Upper lobe of right lung (tissue), 1 donor: ENCODE measurements at regions not wholly inside any gene's neighbourhood (a gene's known extent, or its start where the extent isn't known, plus 50 kb on each side); places are given as distances from the start of the nearest gene placed in this dataset.

Experiments used
- ATAC-seq: fragments of 200-7000 bp; cut with Tn5 transposase; one replicate; pipeline ENCODE4 v1.9.1; 2020; ENCODE audit warnings: mild to moderate bottlenecking, moderate library complexity
- DNase-seq: peaks from one replicate; pipeline ENCODE4 v3.0.0-alpha.2; 2020
- H3K27ac ChIP-seq: fragments of 200-600 bp; one replicate; pipeline ENCODE4 v1.8.0; 2022
- H3K27me3 ChIP-seq: fragments of 200-600 bp; one replicate; pipeline ENCODE4 v1.8.0; 2022; ENCODE audit warnings: mild to moderate bottlenecking
- H3K36me3 ChIP-seq: fragments of 200-600 bp; one replicate; pipeline ENCODE4 v1.8.0; 2022
- H3K4me1 ChIP-seq: fragments of 200-600 bp; one replicate; pipeline ENCODE4 v1.8.0; 2022
- H3K4me3 ChIP-seq: fragments of 200-600 bp; one replicate; pipeline ENCODE4 v1.8.0; 2022; ENCODE audit warnings: mild to moderate bottlenecking
- H3K9me3 ChIP-seq: fragments of 200-600 bp; one replicate; pipeline ENCODE4 v1.8.0; 2022
- intact Hi-C: fragments of 100-400 bp; cut with DNase I; formaldehyde crosslinking; loops from one replicate; pipeline ENCODE4 v1.11.0; 2022
- TF ChIP-seq, protein P1 (sequence below): fragments of 200-600 bp; IDR thresholded peaks from one replicate; pipeline ENCODE4 v1.8.0; 2022; ENCODE audit warnings: antibody characterized with exemption
- donor health status: DM: no; HTN: yes; CAD: no; lungs with severe emphysema.

DNA sequence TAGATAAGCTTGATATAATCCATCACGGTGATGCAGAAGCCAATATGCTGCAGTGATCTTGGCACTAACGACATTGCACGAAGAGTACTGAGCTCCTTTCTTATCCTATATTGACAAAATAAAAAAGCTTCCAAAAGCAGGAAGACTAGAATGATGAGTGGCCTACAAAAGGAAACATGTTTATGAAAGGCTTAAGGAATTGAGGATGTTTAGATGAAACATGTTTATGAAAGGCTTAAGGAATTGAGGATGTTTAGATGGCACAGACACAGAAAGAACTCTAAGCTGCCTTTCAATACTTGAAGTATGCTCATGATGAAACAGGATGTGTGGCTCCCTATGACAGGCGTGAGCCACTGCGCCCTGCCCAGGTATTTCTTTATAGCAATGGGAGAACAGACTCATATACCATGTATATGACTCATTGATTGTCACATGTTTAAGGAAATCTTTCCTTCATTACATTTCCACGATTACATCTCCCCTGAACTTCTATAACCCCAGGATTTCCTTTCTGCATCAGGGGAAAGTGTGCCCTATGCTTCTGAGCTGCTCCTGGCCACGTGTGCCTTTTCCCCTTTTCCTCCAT is 690.8 kb upstream of the ARGLU1 start:
- H3K36me3 ChIP-seq = no peaks in the 10 kb centered on the region
- ATAC-seq = no peak

DNA sequence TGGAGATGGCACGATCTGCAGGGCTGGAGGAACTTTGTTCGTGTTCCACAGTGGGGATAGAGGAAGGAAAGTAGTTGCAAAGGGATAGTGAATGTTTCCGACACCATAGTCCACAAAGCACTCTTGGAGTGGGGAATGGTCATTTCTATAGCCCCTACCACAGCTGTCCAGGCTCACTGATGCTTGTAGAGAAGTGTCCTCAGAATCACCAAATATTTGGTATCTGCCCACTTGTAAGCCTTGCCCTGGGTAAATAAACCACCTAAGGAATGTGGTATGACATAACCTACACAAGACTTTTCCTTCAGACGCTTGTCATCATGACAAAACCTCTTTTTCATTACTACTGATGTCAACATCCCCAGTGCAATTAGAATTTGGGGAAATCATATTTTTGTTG is 686.5 kb upstream of the ARGLU1 start:
- Histone ChIP-seq H3K36me3 (no peaks in the 10 kb centered on the region), H3K27me3 (no peaks in the 10 kb centered on the region), H3K9me3 (no peaks in the 10 kb centered on the region), H3K4me1 (no peaks in the 10 kb centered on the region), H3K27ac (no peak overlapping the region), H3K4me3 (no peak overlapping the region)
- intact Hi-C loops = no loop called here
- DNase-seq (no peak), ATAC-seq (peak; percentile 67)
- TF ChIP-seq, protein P1, sequence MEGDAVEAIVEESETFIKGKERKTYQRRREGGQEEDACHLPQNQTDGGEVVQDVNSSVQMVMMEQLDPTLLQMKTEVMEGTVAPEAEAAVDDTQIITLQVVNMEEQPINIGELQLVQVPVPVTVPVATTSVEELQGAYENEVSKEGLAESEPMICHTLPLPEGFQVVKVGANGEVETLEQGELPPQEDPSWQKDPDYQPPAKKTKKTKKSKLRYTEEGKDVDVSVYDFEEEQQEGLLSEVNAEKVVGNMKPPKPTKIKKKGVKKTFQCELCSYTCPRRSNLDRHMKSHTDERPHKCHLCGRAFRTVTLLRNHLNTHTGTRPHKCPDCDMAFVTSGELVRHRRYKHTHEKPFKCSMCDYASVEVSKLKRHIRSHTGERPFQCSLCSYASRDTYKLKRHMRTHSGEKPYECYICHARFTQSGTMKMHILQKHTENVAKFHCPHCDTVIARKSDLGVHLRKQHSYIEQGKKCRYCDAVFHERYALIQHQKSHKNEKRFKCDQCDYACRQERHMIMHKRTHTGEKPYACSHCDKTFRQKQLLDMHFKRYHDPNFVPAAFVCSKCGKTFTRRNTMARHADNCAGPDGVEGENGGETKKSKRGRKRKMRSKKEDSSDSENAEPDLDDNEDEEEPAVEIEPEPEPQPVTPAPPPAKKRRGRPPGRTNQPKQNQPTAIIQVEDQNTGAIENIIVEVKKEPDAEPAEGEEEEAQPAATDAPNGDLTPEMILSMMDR = no peak

More for the DNA sequence above, 690.8 kb upstream of the ARGLU1 start:
- intact Hi-C loops = no loop called here
- Histone ChIP-seq H3K4me3 (no peak overlapping the region), H3K27me3 (no peaks in the 10 kb centered on the region), H3K4me1 (no peaks in the 10 kb centered on the region), H3K27ac (no peak overlapping the region), H3K9me3 (no peaks in the 10 kb centered on the region)
- DNase-seq = no peak
- TF ChIP-seq, protein P1 = no peak

DNA sequence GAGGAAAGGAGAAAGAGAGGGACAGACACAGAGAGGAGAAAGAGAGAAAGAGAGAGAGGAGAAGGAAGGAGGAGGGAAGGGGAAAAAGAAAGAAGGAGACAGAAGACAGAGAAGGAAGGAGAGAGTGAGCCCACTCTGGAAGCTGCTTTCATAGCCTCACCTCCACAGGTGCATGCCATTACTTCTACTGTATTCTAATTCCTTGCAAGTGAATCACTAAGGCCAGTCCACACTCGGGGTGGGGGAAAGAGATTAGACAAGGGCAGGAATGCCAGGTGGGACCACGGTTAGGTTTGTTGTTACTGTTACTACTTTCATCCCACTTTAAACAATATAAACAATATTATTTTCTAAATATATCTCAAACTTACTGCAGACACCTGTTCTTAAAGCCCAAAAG is 684.5 kb upstream of the ARGLU1 start:
- H3K27me3 ChIP-seq = no peaks in the 10 kb centered on the region
- no peak overlapping the region for H3K4me3 ChIP-seq
- TF ChIP-seq, protein P1 = no peak
- H3K9me3 ChIP-seq = no peaks in the 10 kb centered on the region
- ATAC-seq (no peak), DNase-seq (no peak)
- H3K27ac ChIP-seq = no peak overlapping the region
- no peaks in the 10 kb centered on the region for H3K36me3 ChIP-seq
- no peaks in the 10 kb centered on the region for H3K4me1 ChIP-seq
- intact Hi-C loops = no loop called here

DNA sequence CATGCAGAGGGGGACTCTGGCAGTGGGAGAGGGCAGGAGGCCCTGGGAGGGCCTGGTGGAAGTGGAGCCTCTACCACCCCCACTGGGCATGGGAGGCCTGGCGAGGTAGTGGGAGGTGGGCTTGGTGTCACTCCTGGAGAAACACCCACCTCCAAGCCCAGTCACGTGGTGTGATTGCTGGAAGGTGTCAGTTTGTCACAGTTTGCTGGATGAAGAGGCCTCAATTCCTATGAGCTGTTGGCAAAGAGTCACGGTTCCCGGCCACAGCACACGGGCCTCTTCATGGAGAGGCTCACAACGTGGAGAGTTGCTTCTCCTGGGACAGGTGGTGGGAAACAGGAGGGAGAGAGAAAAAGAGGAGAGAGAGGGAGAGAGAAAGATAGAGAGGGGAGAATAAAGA is 684.1 kb upstream of the ARGLU1 start:
- no peak overlapping the region for H3K27ac ChIP-seq
- H3K9me3 ChIP-seq = no peaks in the 10 kb centered on the region
- TF ChIP-seq, protein P1 = no peak
- no peaks in the 10 kb centered on the region for H3K36me3 ChIP-seq
- H3K4me3 ChIP-seq = no peak overlapping the region
- DNase-seq (no peak), ATAC-seq (no peak)
- intact Hi-C loops = no loop called here
- H3K4me1 ChIP-seq = no peaks in the 10 kb centered on the region
- no peaks in the 10 kb centered on the region for H3K27me3 ChIP-seq

DNA sequence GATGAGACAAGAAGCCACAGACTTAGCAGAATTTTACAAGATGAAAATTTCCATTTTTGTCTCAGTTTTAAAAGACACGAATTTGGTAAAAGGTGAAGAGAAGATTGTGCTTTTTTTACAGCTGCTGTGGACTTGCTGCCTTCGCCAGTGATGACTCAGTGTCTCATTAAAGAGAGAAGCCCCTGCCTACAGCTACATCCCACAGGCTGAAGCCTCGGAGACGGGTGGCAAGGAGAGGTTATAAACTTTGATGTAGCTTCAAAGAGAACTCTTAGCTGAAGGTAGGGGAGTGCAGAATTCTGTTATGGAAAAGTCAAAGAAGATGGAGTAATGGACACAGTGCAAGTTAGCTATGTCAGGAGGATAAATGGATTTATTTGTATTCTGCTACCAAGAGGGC is 683.4 kb upstream of the ARGLU1 start:
- H3K4me1 ChIP-seq = no peaks in the 10 kb centered on the region
- no peaks in the 10 kb centered on the region for H3K9me3 ChIP-seq
- H3K27ac ChIP-seq = no peak overlapping the region
- intact Hi-C loops = no loop called here
- ATAC-seq = no peak
- no peak overlapping the region for H3K4me3 ChIP-seq
- no peak for DNase-seq
- TF ChIP-seq, protein P1 = no peak
- no peaks in the 10 kb centered on the region for H3K27me3 ChIP-seq
- H3K36me3 ChIP-seq = no peaks in the 10 kb centered on the region

DNA sequence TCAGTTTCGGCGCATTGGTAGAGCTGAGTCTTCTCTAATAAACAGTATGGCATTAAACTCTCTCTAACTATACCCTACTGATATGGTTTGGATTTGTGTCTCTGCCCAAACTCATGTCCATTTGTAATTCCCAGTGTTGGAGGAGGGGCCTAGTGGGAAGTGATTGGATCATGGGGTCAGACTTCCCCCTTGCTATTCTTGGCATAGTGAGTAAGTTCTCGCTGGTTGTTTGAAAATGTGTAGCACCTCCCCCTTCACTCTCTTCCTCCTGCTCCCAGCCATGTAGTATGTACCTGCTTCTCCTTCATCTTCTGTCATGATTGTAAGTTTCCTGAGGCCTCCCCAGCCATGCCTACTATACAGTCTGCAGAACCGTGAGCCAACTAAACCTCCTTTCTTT is 682.7 kb upstream of the ARGLU1 start:
- DNase-seq (no peak), ATAC-seq (no peak)
- Histone ChIP-seq H3K27ac (no peak overlapping the region), H3K4me3 (no peak overlapping the region), H3K4me1 (no peaks in the 10 kb centered on the region), H3K27me3 (no peaks in the 10 kb centered on the region), H3K36me3 (no peaks in the 10 kb centered on the region), H3K9me3 (no peaks in the 10 kb centered on the region)
- intact Hi-C loops = no loop called here
- TF ChIP-seq, protein P1 = no peak
